HG02884 (cell line): ENCODE measurements at regions not wholly inside any gene's neighbourhood (a gene's known extent, or its start where the extent isn't known, plus 50 kb on each side); places are given as distances from the start of the nearest gene placed in this dataset.
"Not testable (repeated sequence)": the region's sequence is repeated elsewhere in the genome, so short reads cannot be mapped to it uniquely, and the experiment has no call there.

Experiments used
- ATAC-seq: cut with Tn5 transposase; IDR thresholded peaks from one replicate; pipeline ENCODE4 v1.9.1; 2021; ENCODE audit warnings: mild to moderate bottlenecking, moderate library complexity; ENCODE audit not compliant: unreplicated experiment

- no peak for ATAC-seq
Observed at GRCh38 chr10:53440601-53441000, 668.0 kb upstream of the MBL2 start.

- ATAC-seq, result not testable (repeated sequence)
Observed at GRCh38 chr10:53439075-53439474, 666.5 kb upstream of the MBL2 start.

GRCh38 chr10:53434413-53434812 is 661.8 kb upstream of the MBL2 start:
- ATAC-seq, result no peak

DNA sequence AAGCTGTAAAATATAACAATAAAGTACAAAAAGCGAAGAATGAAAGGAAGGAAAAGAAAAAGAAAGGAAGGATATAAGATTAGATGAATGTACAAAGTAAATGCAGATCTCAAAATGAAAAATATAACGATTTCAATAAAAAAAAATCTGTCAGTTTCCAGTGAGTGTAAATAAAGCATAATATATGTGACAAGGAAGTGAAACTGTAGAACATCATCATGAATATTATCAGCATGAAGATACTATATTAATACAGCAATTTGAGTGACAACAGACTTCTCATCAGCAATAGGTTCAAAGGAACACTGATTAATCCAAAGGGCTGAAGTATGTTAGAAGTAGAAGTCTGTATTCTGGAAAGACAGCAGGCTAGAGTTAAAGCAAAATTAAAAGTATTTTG is 659.5 kb upstream of the MBL2 start:
- ATAC-seq, result no peak

GRCh38 chr10:53430974-53431373 is 658.4 kb upstream of the MBL2 start:
- ATAC-seq, result no peak

- no peak for ATAC-seq
Observed at GRCh38 chr10:53430127-53430891, 657.7 kb upstream of the MBL2 start.

DNA sequence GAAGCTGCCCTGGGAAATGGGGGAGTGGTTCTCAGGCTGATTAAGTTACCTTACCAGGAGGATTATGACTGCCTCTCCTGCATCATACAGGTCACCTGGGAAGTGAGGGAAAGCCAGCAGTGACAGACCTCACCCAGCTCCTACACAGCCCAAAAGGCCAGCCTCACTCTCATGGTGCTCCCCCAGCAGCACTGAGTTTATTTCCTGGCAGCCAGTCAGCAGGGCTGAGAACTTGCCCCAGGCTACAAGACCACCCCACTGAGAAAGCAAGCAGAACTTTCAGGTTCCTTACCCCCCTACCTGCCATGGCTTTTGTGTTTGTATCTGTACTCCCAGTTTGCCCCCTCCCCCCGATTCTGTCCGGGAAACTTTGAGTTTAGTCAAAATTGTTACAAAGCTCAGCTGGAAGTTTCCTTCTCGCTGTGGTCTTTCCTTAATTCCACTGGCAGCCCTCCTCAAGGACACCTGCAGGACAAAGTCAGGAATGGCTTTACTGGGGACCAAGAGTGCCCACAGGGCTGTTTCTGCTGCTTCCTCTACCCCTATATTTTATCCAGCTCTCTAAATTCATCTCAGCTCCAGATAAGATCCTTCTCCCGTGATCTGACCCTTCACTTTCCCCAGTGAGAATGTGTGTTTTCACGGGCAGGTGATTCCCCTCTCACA is 649.8 kb upstream of the MBL2 start:
- ATAC-seq, result no peak

GRCh38 chr10:53412651-53413050 is 640.1 kb upstream of the MBL2 start:
- ATAC-seq, result no peak

DNA sequence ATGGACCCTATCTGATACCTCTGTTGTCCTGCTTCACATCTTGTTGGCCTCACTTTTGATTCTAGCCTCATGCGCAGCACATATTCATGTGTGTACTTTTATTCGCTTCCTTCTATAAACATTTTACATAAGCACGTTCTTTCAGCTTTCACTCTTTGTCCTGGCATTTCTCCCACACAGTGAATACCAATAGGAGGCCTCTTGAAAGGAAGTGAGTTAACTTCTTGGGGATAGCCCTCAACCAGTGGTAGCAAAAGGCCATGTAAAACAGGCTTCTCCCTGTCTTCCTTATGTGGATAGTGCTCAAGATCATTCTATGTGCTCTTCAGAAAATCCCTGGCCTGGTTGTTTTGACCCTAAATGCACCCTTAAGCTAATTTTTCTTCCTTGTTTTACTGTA is 633.9 kb upstream of the MBL2 start:
- ATAC-seq, result no peak

GRCh38 chr10:53403688-53404087 is 631.1 kb upstream of the MBL2 start:
- no peak for ATAC-seq

DNA sequence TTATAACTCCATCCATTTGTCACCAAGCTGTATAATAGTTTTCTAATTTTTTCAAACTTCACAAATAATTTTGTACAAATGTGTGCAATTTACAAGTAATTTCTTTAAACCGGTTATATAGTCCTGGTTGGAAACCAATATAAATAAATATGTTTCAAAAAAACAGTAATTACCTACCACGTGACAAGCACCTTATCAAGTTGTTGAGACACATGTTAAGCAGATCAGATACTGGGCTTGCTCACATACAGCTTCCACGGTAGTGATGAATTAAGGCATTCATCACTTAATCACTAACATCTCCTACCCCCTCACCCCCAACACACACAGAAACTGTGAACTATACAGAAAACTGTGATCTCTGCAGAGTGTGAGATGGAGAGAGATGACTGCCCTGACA is 630.0 kb upstream of the MBL2 start:
- ATAC-seq, result no peak

DNA sequence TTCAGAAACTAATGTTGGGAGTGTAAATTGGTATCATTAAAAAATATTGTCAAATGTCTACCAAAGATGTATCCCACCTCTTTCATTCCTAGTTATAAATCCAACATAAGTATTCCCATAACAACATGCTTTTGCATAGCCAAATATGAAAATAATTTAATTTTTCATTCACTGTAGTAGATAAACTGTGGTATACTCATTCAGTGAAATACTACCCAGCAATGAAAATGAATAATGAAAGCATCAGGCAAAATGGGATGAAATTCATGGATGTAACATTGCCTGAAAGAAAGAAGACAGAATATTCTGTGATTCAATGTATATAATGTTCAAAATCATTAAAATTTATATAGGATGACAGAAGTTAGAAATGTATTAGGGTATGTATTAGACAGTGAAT is 629.0 kb upstream of the MBL2 start:
- ATAC-seq, result no peak

- ATAC-seq, result no peak
Observed at GRCh38 chr10:53396876-53397275, 624.3 kb upstream of the MBL2 start.

- ATAC-seq, result no peak
Observed at GRCh38 chr10:53395449-53395848, 622.9 kb upstream of the MBL2 start.

DNA sequence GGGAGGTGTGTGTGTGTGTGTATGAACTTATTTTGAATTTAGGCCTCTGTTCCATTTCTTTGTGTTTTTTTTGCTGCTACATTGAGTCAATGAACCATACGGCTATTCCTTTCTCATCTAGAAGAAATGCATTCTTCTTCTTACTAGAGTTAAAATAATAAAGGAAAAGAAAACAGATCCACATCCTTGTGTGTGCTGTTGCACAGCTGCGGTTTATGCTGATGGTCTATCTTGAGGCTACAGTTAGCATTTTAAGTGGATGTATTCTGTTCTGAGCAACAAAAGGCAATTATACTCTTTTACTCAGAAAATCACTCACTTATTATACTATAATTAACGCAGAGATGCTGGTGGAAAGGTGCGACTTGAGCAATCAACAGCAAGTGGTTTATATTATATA is 615.0 kb upstream of the MBL2 start:
- no peak for ATAC-seq

GRCh38 chr10:53382543-53382942 is 610.0 kb upstream of the MBL2 start:
- no peak for ATAC-seq

DNA sequence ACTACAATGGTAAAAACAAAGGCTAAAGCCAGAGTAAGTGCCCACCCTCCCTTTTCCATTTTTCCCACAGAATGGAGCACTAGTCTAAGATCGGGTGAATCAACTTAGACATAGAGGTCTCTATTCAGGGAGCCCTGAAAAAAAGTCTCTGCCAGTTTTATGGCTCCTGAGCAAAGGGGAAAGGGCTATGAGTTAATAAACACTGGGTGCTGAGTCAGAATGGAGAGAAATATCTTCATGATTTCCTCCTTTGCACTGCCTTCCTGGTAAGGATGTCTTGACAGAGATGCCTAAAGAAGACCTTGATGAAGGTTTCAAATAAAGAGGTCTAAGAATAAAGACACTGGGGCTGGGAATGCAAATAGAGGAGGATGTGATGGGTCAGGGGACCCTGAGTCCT is 607.4 kb upstream of the MBL2 start:
- no peak for ATAC-seq

DNA sequence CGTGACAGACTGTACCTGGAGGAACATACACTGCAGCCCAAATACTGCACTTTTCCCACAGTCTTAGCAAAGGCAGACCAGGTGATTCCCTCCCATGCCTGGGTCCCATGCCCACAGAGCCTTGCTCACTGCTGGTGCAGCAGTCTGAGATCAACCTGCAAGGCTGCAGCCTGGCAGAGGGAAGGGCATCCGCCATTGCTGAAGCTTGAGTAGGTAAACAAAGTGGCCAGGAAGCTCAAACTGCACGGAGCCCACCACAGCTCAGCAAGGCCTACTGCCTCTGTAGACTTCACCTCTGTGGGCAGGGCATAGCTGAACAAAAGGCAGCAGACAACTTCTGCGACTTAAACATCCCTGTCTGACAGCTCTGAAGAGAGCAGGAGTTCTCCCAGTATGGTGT is 597.8 kb upstream of the MBL2 start:
- ATAC-seq, result no peak

GRCh38 chr10:53361936-53362335 is 589.4 kb upstream of the MBL2 start:
- ATAC-seq, result no peak

- ATAC-seq, result no peak
Observed at GRCh38 chr10:53361281-53361680, 588.7 kb upstream of the MBL2 start.

DNA sequence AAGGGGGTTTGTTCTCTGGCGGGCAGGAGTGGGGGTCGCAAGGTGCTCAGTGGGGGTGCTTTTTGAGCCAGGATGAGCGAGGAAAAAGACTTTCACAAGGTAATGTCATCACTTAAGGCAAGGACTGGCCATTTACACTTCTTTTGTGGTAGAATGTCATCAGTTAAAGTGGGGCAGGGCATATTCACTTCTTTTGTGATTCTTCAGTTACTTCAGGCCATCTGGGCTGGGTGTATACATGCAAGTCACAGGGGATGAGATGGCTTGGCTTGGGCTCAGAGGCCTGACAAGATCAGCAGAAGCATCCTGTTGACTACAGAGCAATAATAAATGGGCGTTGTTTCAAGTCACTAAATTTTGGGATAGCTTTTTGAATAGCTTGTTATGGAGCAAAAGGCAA is 586.4 kb upstream of the MBL2 start:
- not testable (repeated sequence) for ATAC-seq

GRCh38 chr10:53358536-53358935 is 586.0 kb upstream of the MBL2 start:
- ATAC-seq, result no peak

DNA sequence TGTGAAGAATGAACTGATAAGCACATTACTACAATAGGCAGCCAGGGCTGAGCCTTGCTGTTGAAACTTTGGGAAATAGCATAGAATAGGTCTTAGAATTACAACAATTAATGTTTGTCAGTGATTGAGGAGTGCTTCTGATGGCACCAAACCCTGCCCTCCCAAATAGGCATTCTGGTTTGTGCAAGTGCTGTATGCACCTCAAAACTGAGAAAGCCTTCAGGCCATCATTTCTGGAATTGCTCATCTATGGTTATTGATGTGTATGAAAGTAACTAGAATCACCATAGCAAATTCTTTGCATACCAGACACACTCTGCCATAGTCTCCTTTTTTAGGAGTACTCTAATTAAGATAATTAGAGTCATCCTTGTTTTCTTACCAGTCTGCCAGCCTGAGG is 585.0 kb upstream of the MBL2 start:
- ATAC-seq, result no peak
